ENCODE measurements at regions not wholly inside any gene's neighbourhood (a gene's known extent, or its start where the extent isn't known, plus 50 kb on each side); places are given as distances from the start of the nearest gene placed in this dataset.

GRCh38 chr3:106457281-106458180 lies 588.7 kb upstream of the CBLB start:
- TF ChIP-seq CTCF (IDR thresholded peaks at IDR 0.05) (no peak), ZFX (IDR thresholded peaks at IDR 0.05; ENCODE audit: borderline replicate concordance) (no peak)

Data from 22Rv1 (cell line).